H9 (cell line): ENCODE measurements at regions not wholly inside any gene's neighbourhood (a gene's known extent, or its start where the extent isn't known, plus 50 kb on each side); places are given as distances from the start of the nearest gene placed in this dataset.
A peak's percentile ranks its signal among the peaks of the same experiment; 100 is the strongest.

ENCODE experiments used
- DNase-seq: peaks from one replicate; pipeline ENCODE4 v3.0.0-alpha.2; 2017
- H2AFZ ChIP-seq: one replicate; pipeline ENCODE4 v1.6.1; 2013; ENCODE audit warnings: mild to moderate bottlenecking, low read length, control low read depth, moderate library complexity
- H2AK5ac ChIP-seq: 2 replicates; pipeline ENCODE4 v1.6.1; 2013; ENCODE audit warnings: low read length, control low read depth, mixed read lengths; ENCODE audit not compliant: insufficient read length
- H2BK120ac ChIP-seq: one replicate; pipeline ENCODE4 v1.6.1; 2013; ENCODE audit warnings: low read depth, mild to moderate bottlenecking, low read length, control low read depth, inconsistent platforms; ENCODE audit not compliant: poor library complexity, severe bottlenecking
- H2BK12ac ChIP-seq: 2 replicates; pipeline ENCODE4 v1.6.1; 2013; ENCODE audit warnings: low read length, control low read depth, mixed read lengths, low read depth; ENCODE audit not compliant: insufficient read length
- H2BK15ac ChIP-seq: 2 replicates; pipeline ENCODE4 v1.6.1; 2013; ENCODE audit warnings: low read depth, low read length, control low read depth
- H2BK20ac ChIP-seq: one replicate; pipeline ENCODE4 v1.6.1; 2013; ENCODE audit warnings: low read depth, mild to moderate bottlenecking, low read length, control low read depth, inconsistent platforms; ENCODE audit not compliant: poor library complexity, severe bottlenecking
- H2BK5ac ChIP-seq: 2 replicates; pipeline ENCODE4 v1.6.1; 2013; ENCODE audit warnings: low read length, control low read depth, mixed read lengths; ENCODE audit not compliant: insufficient read length
- H3K14ac ChIP-seq: 2 replicates; pipeline ENCODE4 v1.6.1; 2013; ENCODE audit warnings: low read length, control low read depth; ENCODE audit not compliant: insufficient read depth
- H3K18ac ChIP-seq: 2 replicates; pipeline ENCODE4 v1.6.1; 2013; ENCODE audit warnings: low read depth, mild to moderate bottlenecking, mixed read lengths, low read length, control low read depth; ENCODE audit not compliant: insufficient read length
- H3K23ac ChIP-seq: 2 replicates; pipeline ENCODE4 v1.6.1; 2013; ENCODE audit warnings: low read length, control low read depth, mixed read lengths, low read depth; ENCODE audit not compliant: insufficient read length
- H3K23me2 ChIP-seq: 2 replicates; pipeline ENCODE4 v1.6.1; 2013; ENCODE audit warnings: low read depth, mild to moderate bottlenecking, mixed read lengths, low read length, control low read depth; ENCODE audit not compliant: insufficient read length, poor library complexity, severe bottlenecking
- H3K27ac ChIP-seq: 2 replicates; pipeline ENCODE4 v1.5.1; 2013; ENCODE audit warnings: low read length, control low read depth, mixed read lengths, low read depth; ENCODE audit not compliant: insufficient read length
- H3K27me3 ChIP-seq: 2 replicates; pipeline ENCODE4 v1.6.1; 2013; ENCODE audit warnings: low read length, control low read depth, inconsistent platforms; ENCODE audit not compliant: insufficient read depth
- H3K4ac ChIP-seq: 2 replicates; pipeline ENCODE4 v1.6.1; 2013; ENCODE audit warnings: low read depth, mild to moderate bottlenecking, control low read depth, inconsistent platforms, low read length, moderate library complexity
- H3K4me1 ChIP-seq: 2 replicates; pipeline ENCODE4 v1.6.1; 2013; ENCODE audit warnings: low read length, control low read depth, inconsistent platforms; ENCODE audit not compliant: insufficient read depth
- H3K4me2 ChIP-seq: 2 replicates; pipeline ENCODE4 v1.6.1; 2013; ENCODE audit warnings: low read length, control low read depth, mixed read lengths; ENCODE audit not compliant: insufficient read length, insufficient read depth
- H3K56ac ChIP-seq: 2 replicates; pipeline ENCODE4 v1.6.1; 2013; ENCODE audit warnings: low read depth, mild to moderate bottlenecking, mixed read lengths, low read length, control low read depth; ENCODE audit not compliant: insufficient read length
- H3K79me1 ChIP-seq: 2 replicates; pipeline ENCODE4 v1.6.1; 2013; ENCODE audit warnings: low read depth, mild to moderate bottlenecking, moderate library complexity, low read length, control low read depth, inconsistent platforms; ENCODE audit not compliant: insufficient read depth, poor library complexity, severe bottlenecking
- H3K79me2 ChIP-seq: 2 replicates; pipeline ENCODE4 v1.6.1; 2013; ENCODE audit warnings: low read length, control low read depth, inconsistent platforms; ENCODE audit not compliant: insufficient read depth
- H3K9ac ChIP-seq: 2 replicates; pipeline ENCODE4 v1.6.1; 2013; ENCODE audit warnings: low read length, control low read depth, mixed read lengths; ENCODE audit not compliant: insufficient read length; ENCODE audit errors: extremely low read depth
- H3K9me3 ChIP-seq: one replicate; pipeline ENCODE4 v1.6.1; 2013; ENCODE audit warnings: low read depth, low read length, inconsistent platforms; ENCODE audit not compliant: control insufficient read depth
- H3T11ph ChIP-seq: one replicate; pipeline ENCODE4 v1.6.1; 2013; ENCODE audit warnings: mild to moderate bottlenecking, low read length, control low read depth, inconsistent platforms
- H4K20me1 ChIP-seq: one replicate; pipeline ENCODE4 v1.6.1; 2013; ENCODE audit not compliant: control insufficient read depth, insufficient read length, insufficient read depth
- H4K5ac ChIP-seq: 2 replicates; pipeline ENCODE4 v1.6.1; 2013; ENCODE audit warnings: low read depth, mild to moderate bottlenecking, mixed read lengths, low read length, control low read depth; ENCODE audit not compliant: insufficient read length
- H4K8ac ChIP-seq: replicated peaks from 2 replicates; pipeline ENCODE4 v1.6.1; 2013; ENCODE audit warnings: low read length, control low read depth, mixed read lengths, low read depth; ENCODE audit not compliant: insufficient read length
- H4K91ac ChIP-seq: 2 replicates; pipeline ENCODE4 v1.6.1; 2013; ENCODE audit warnings: low read depth, mild to moderate bottlenecking, moderate library complexity, mixed read lengths, low read length, control low read depth; ENCODE audit not compliant: insufficient read length
- H3K27ac Mint-ChIP-seq, 3 experiments: 2 replicates in 2 of 3; 3 replicates in 1 of 3; pipeline ENCODE4 v1.8.0; 2020 to 2021; ENCODE audit warnings: mixed read lengths in 3 of 3, mild to moderate bottlenecking in 1 of 3, moderate library complexity in 1 of 3
- H3K27me3 Mint-ChIP-seq: 2 replicates; pipeline ENCODE4 v1.8.0; 2021; ENCODE audit warnings: low read depth, mild to moderate bottlenecking, moderate library complexity, mixed read lengths
- H3K36me3 Mint-ChIP-seq, 3 experiments: 2 replicates in 2 of 3; 3 replicates in 1 of 3; pipeline ENCODE4 v1.8.0; 2020 to 2021; ENCODE audit warnings: low read depth in 3 of 3, mixed read lengths in 3 of 3; ENCODE audit not compliant: insufficient read depth in 1 of 3
- H3K4me1 Mint-ChIP-seq, 2 experiments: 2 replicates each; pipeline ENCODE4 v1.8.0; 2020; ENCODE audit warnings: mixed read lengths in 2 of 2
- H3K4me3 Mint-ChIP-seq, 2 experiments: 2 replicates in 1 of 2; 3 replicates in 1 of 2; pipeline ENCODE4 v1.8.0; 2020 to 2021; ENCODE audit warnings: mild to moderate bottlenecking in 2 of 2, mixed read lengths in 2 of 2, moderate library complexity in 1 of 2
- H3K9me3 Mint-ChIP-seq, 2 experiments: 2 replicates in 1 of 2; 3 replicates in 1 of 2; pipeline ENCODE4 v1.8.0; 2020; ENCODE audit warnings: mild to moderate bottlenecking in 2 of 2, mixed read lengths in 2 of 2, moderate library complexity in 1 of 2
- CTCF ChIP-seq: fragments of 200-600 bp; sonication (generic); conservative IDR thresholded peaks from 3 replicates; pipeline ENCODE4 v1.8.0; 2021; ENCODE audit warnings: antibody characterized with exemption, mild to moderate bottlenecking
- WGBS: extraction: QIAGEN DNeasy Blood & Tissue Kit; methylation state at CpG from one replicate; pipeline ENCODE4 v1.1.7; 2013; ENCODE audit warnings: missing lambda C conversion rate, low lambda C conversion rate, mixed read lengths; ENCODE audit not compliant: insufficient read length; ENCODE audit errors: extremely low coverage; 5-methylcytosine and 5-hydroxymethylcytosine counted together

GRCh38 chr2:160630801-160631590 lies 137.4 kb upstream of the RBMS1 start:
- no peak overlapping the region for H2AK5ac ChIP-seq
- H2BK12ac ChIP-seq, result no peak overlapping the region
- no peak overlapping the region for H3K4ac ChIP-seq
- H4K20me1 ChIP-seq, result no peaks in the 10 kb centered on the region
- H4K8ac ChIP-seq, result no peak overlapping the region
- H3K18ac ChIP-seq, result no peak overlapping the region
- H3K23me2 ChIP-seq, result no peaks in the 10 kb centered on the region
- H3K9me3 Mint-ChIP-seq, result peaks cover 0 to 3% of the 10 kb centered on the region in 2 experiments; a peak in 1 of 5 replicates
- peaks cover 28 to 30% of the 10 kb centered on the region in 2 experiments for H3K4me1 Mint-ChIP-seq
- no peak overlapping the region for H3K27ac ChIP-seq
- H3T11ph ChIP-seq, result no peak overlapping the region
- H3K79me2 ChIP-seq, result no peaks in the 10 kb centered on the region
- no peak overlapping the region for H3K56ac ChIP-seq
- no peak overlapping the region for H2BK15ac ChIP-seq
- no peaks in the 10 kb centered on the region for H3K79me1 ChIP-seq
- H3K36me3 Mint-ChIP-seq, result peaks cover 2 to 13% (median 2%) of the 10 kb centered on the region in 3 experiments; a peak in 4 of 7 replicates
- H3K4me3 Mint-ChIP-seq, result no peak overlapping the region
- no peak overlapping the region for H3K9ac ChIP-seq
- DNase-seq, result no peak
- no peaks in the 10 kb centered on the region; the same call in 1 of the 2 replicates for H3K4me1 ChIP-seq
- H2BK120ac ChIP-seq, result no peak overlapping the region
- no CpG with 5 or more reads among the region's 5 CpGs for WGBS
- H3K27me3 Mint-ChIP-seq, result no peaks in the 10 kb centered on the region; the same call in none of the 2 replicates
- H2BK20ac ChIP-seq, result no peak overlapping the region
- H4K5ac ChIP-seq, result no peak overlapping the region
- no peak for TF ChIP-seq CTCF
- H3K9me3 ChIP-seq, result no peaks in the 10 kb centered on the region
- H3K4me2 ChIP-seq, result no peak overlapping the region
- H3K23ac ChIP-seq, result no peak overlapping the region
- H3K27me3 ChIP-seq, result no peaks in the 10 kb centered on the region
- no peak overlapping the region for H4K91ac ChIP-seq
- H2BK5ac ChIP-seq, result no peak overlapping the region
- no peak overlapping the region for H3K14ac ChIP-seq
- H2AFZ ChIP-seq, result peak overlapping the region; percentile 5
- no peak overlapping the region; a peak in 1 of 7 replicates for H3K27ac Mint-ChIP-seq
